ENCODE measurements at regions not wholly inside any gene's neighbourhood (a gene's known extent, or its start where the extent isn't known, plus 50 kb on each side); places are given as distances from the start of the nearest gene placed in this dataset.

DNA sequence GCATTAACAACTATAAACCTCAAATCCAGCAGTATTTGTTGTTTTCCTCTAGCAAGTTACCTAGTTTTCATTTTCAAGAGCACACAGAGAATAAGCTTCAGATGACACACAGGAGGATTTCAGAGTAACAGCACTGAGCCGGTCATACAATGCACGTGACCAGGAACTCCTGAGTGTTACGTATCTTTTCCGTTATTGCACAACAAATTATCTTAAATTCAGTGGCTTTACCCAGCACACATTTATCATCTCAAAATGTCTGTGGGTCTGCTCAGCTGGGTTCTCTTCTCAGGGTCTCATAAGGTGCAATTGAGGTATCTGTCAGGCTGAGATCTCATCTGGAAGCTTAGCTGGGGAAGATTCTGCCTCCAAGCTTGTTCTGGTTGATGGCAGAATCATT is 379.5 kb upstream of the KLHL29 start:
- H3K9me3 ChIP-seq, result no peaks in the 10 kb centered on the region
- H3K4me3 ChIP-seq, result no peak overlapping the region
- no peak overlapping the region for H3K27ac ChIP-seq
- intact Hi-C loops (cut with DNase I), result no loop called here
- H3K4me1 ChIP-seq (replicated peaks), result no peaks in the 10 kb centered on the region
- no peak for DNase-seq (ENCODE audit: low spot score)
- WGBS, result 99% methylated on average over 4 of the region's 4 CpGs
- no peaks in the 10 kb centered on the region for H3K36me3 ChIP-seq
- no peaks in the 10 kb centered on the region for H3K27me3 ChIP-seq (replicated peaks; ENCODE audit: insufficient read depth)
- TF ChIP-seq POLR2AphosphoS5 (IDR thresholded peaks at IDR 0.05) (no peak), POLR2A (IDR thresholded peaks at IDR 0.05) (no peak)
- TF ChIP-seq, protein P1, sequence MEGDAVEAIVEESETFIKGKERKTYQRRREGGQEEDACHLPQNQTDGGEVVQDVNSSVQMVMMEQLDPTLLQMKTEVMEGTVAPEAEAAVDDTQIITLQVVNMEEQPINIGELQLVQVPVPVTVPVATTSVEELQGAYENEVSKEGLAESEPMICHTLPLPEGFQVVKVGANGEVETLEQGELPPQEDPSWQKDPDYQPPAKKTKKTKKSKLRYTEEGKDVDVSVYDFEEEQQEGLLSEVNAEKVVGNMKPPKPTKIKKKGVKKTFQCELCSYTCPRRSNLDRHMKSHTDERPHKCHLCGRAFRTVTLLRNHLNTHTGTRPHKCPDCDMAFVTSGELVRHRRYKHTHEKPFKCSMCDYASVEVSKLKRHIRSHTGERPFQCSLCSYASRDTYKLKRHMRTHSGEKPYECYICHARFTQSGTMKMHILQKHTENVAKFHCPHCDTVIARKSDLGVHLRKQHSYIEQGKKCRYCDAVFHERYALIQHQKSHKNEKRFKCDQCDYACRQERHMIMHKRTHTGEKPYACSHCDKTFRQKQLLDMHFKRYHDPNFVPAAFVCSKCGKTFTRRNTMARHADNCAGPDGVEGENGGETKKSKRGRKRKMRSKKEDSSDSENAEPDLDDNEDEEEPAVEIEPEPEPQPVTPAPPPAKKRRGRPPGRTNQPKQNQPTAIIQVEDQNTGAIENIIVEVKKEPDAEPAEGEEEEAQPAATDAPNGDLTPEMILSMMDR (IDR thresholded peaks at IDR 0.05), result no peak

DNA sequence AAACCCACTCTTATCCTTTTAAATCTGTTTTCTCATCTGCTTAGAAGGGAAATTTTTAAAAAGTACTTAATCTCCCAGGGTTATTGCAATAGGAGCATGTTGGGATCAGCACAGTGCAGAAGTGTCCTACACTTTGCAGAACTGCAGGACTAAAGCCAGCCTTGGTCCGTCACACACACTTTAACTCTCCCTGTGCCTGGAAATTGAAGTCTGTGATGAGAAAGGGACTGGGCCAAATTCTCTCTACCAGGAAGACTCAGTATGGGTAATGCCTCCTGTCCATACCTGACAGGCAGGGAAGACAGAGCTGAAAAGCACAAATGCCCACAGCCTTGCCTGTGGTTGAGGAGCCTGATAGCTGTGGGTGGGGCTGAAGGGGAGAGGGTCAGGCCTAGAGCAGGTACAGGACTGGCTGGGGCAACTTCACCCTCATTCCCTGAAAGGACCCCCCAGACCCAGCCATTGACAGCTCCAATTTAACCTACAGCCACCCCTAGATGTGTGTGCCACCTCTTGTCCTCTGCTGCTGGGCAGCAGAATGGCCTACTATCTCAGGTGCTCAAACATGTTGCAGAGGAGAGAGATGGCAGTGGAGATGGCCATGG is 377.2 kb upstream of the KLHL29 start:
- no peaks in the 10 kb centered on the region for H3K4me1 ChIP-seq (replicated peaks)
- TF ChIP-seq POLR2A (IDR thresholded peaks at IDR 0.05), result no peak
- H3K9me3 ChIP-seq, result no peaks in the 10 kb centered on the region
- no peaks in the 10 kb centered on the region for H3K36me3 ChIP-seq
- WGBS, result 71% methylated on average over 1 of the region's 1 CpG
- no peak overlapping the region for H3K27ac ChIP-seq
- H3K27me3 ChIP-seq (replicated peaks; ENCODE audit: insufficient read depth), result no peaks in the 10 kb centered on the region
- intact Hi-C loops (cut with DNase I), result no loop called here
- no peak for DNase-seq (ENCODE audit: low spot score)
- H3K4me3 ChIP-seq, result no peak overlapping the region

DNA sequence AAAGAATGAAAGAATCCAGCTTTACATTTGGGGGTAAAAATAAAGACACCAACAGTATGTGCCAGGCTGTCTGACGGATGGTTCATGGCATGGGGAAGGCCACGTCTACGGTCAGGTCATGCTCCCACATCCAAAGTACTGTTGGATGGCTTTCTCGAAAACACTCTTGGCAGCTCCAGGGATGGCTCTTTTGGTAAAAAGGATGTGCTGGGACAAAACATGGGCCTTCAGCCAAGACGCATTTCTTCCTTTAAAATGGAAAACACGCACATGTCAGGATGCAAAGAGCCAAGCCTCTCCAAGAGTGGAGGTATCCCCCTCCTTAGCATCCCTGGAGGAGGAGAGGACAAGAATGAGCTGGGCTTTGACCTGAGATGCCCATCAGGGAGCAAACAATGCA is 376.5 kb upstream of the KLHL29 start:
- H3K9me3 ChIP-seq, result no peaks in the 10 kb centered on the region
- 71% methylated on average over 6 of the region's 6 CpGs for WGBS
- no peak for DNase-seq (ENCODE audit: low spot score)
- no peak overlapping the region for H3K4me3 ChIP-seq
- no peaks in the 10 kb centered on the region for H3K4me1 ChIP-seq (replicated peaks)
- no peaks in the 10 kb centered on the region for H3K27me3 ChIP-seq (replicated peaks; ENCODE audit: insufficient read depth)
- no peak for TF ChIP-seq POLR2AphosphoS5 (IDR thresholded peaks at IDR 0.05)
- TF ChIP-seq POLR2A (IDR thresholded peaks at IDR 0.05), result no peak
- TF ChIP-seq, protein P1 (IDR thresholded peaks at IDR 0.05), result no peak
- no peaks in the 10 kb centered on the region for H3K36me3 ChIP-seq
- no peak overlapping the region for H3K27ac ChIP-seq
- intact Hi-C loops (cut with DNase I), result no loop called here

DNA sequence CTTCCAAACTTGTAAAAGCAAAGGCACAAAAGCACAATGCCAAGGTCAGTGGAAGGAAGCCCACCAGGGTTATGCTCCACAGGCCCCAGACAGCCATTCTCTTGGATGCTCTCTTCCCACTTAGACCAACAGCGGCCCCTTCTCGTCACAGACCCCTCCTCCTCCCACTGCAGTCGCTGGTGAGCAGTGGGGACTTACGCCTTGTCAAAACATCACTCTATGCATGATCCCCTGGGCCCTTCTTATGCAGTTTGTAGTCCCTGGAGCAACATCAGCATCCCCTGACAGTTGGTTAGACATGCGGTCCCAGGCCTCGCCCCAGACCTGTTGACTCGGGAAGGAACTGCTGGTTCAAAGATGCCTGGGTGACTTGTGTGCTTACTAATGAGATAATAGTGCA is 376.0 kb upstream of the KLHL29 start:
- H3K27me3 ChIP-seq (replicated peaks; ENCODE audit: insufficient read depth), result no peaks in the 10 kb centered on the region
- H3K4me3 ChIP-seq, result no peak overlapping the region
- H3K36me3 ChIP-seq, result no peaks in the 10 kb centered on the region
- H3K27ac ChIP-seq, result no peak overlapping the region
- intact Hi-C loops (cut with DNase I), result no loop called here
- H3K4me1 ChIP-seq (replicated peaks), result no peaks in the 10 kb centered on the region
- TF ChIP-seq POLR2AphosphoS5 (IDR thresholded peaks at IDR 0.05), result no peak
- no peak for TF ChIP-seq POLR2A (IDR thresholded peaks at IDR 0.05)
- TF ChIP-seq, protein P1 (IDR thresholded peaks at IDR 0.05), result no peak
- no peak for DNase-seq (ENCODE audit: low spot score)
- WGBS, result 88% methylated on average over 7 of the region's 7 CpGs
- H3K9me3 ChIP-seq, result no peaks in the 10 kb centered on the region

DNA sequence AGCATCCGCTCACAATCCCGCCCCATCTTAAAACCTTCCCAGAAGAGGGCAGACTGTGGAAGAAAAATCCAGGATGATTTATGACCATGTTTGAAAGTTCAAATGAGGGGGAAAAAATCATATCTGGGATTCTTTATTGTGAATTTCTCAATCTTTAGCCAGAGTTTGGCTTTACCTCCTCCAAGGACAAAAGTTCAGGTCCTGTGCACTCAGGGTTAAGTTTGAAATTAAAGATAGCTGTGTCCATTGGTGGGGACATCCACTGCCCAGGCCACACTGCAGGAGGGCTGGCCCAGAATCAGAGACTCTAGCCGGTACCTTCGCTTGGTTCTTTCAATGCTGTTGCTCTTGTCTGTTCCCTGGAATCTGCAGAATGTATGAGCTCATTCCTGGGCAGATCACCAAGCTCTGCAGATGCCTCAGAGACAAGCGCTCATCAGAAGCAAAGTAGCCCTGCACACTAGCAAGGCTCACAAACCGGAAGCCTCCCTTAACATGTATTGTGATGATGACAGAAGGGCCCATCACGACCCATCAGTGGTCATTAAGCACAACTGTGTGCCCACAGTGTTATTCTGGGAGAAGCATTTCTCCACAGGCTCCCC is 375.3 kb upstream of the KLHL29 start:
- Histone ChIP-seq H3K27ac (no peak overlapping the region), H3K27me3 (replicated peaks; ENCODE audit: insufficient read depth) (no peaks in the 10 kb centered on the region), H3K4me3 (no peak overlapping the region), H3K9me3 (no peaks in the 10 kb centered on the region), H3K36me3 (no peaks in the 10 kb centered on the region), H3K4me1 (replicated peaks) (no peaks in the 10 kb centered on the region)
- intact Hi-C loops (cut with DNase I), result no loop called here
- TF ChIP-seq, protein P1 (IDR thresholded peaks at IDR 0.05), result no peak
- TF ChIP-seq POLR2A (IDR thresholded peaks at IDR 0.05) (no peak), POLR2AphosphoS5 (IDR thresholded peaks at IDR 0.05) (no peak)
- DNase-seq (ENCODE audit: low spot score), result peak; percentile 10
- 42% methylated on average over 6 of the region's 7 CpGs for WGBS
